ENCODE measurements at regions not wholly inside any gene's neighbourhood (a gene's known extent, or its start where the extent isn't known, plus 50 kb on each side); places are given as distances from the start of the nearest gene placed in this dataset.

DNA sequence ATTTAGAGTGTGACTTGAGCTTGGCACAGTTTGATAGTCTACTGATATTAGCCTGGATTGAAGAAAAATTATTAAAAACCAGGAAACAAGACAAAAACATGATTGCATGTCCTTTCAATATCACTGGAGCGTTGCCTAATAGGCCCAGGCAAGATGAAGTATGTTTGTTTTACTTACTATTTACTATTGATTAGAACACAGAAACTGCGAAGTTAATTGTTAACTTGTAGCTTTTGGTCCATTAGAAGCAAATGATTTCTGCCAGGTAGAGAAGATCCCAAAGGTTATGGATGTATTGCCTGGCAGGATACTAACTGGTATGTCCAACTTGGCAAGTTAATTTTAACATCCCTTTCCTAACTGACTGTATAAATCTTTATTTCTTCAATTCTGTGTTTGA, 268.9 kb downstream of the ETNK1 start (continued):
- TF ChIP-seq, protein P1, sequence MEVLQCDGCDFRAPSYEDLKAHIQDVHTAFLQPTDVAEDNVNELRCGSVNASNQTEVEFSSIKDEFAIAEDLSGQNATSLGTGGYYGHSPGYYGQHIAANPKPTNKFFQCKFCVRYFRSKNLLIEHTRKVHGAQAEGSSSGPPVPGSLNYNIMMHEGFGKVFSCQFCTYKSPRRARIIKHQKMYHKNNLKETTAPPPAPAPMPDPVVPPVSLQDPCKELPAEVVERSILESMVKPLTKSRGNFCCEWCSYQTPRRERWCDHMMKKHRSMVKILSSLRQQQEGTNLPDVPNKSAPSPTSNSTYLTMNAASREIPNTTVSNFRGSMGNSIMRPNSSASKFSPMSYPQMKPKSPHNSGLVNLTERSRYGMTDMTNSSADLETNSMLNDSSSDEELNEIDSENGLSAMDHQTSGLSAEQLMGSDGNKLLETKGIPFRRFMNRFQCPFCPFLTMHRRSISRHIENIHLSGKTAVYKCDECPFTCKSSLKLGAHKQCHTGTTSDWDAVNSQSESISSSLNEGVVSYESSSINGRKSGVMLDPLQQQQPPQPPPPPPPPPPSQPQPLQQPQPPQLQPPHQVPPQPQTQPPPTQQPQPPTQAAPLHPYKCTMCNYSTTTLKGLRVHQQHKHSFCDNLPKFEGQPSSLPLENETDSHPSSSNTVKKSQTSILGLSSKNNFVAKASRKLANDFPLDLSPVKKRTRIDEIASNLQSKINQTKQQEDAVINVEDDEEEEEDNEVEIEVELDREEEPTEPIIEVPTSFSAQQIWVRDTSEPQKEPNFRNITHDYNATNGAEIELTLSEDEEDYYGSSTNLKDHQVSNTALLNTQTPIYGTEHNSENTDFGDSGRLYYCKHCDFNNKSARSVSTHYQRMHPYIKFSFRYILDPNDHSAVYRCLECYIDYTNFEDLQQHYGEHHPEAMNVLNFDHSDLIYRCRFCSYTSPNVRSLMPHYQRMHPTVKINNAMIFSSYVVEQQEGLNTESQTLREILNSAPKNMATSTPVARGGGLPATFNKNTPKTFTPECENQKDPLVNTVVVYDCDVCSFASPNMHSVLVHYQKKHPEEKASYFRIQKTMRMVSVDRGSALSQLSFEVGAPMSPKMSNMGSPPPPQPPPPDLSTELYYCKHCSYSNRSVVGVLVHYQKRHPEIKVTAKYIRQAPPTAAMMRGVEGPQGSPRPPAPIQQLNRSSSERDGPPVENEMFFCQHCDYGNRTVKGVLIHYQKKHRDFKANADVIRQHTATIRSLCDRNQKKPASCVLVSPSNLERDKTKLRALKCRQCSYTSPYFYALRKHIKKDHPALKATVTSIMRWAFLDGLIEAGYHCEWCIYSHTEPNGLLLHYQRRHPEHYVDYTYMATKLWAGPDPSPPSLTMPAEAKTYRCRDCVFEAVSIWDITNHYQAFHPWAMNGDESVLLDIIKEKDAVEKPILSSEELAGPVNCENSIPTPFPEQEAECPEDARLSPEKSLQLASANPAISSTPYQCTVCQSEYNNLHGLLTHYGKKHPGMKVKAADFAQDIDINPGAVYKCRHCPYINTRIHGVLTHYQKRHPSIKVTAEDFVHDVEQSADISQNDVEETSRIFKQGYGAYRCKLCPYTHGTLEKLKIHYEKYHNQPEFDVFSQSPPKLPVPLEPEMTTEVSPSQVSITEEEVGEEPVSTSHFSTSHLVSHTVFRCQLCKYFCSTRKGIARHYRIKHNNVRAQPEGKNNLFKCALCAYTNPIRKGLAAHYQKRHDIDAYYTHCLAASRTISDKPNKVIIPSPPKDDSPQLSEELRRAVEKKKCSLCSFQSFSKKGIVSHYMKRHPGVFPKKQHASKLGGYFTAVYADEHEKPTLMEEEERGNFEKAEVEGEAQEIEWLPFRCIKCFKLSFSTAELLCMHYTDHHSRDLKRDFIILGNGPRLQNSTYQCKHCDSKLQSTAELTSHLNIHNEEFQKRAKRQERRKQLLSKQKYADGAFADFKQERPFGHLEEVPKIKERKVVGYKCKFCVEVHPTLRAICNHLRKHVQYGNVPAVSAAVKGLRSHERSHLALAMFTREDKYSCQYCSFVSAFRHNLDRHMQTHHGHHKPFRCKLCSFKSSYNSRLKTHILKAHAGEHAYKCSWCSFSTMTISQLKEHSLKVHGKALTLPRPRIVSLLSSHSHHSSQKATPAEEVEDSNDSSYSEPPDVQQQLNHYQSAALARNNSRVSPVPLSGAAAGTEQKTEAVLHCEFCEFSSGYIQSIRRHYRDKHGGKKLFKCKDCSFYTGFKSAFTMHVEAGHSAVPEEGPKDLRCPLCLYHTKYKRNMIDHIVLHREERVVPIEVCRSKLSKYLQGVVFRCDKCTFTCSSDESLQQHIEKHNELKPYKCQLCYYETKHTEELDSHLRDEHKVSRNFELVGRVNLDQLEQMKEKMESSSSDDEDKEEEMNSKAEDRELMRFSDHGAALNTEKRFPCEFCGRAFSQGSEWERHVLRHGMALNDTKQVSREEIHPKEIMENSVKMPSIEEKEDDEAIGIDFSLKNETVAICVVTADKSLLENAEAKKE (CRISPR knock-in tag; IDR thresholded peaks at IDR 0.05), result no peak
- TF ChIP-seq STAT1 (IDR thresholded peaks at IDR 0.05; ENCODE audit: unreplicated experiment), result no peak
- no peak for TF ChIP-seq ZNF331 (CRISPR knock-in tag; IDR thresholded peaks at IDR 0.05; ENCODE audit: low read depth)
- no peak for TF ChIP-seq JUNB (IDR thresholded peaks at IDR 0.05; ENCODE audit: unreplicated experiment)
- no peak for TF ChIP-seq NANOG (IDR thresholded peaks at IDR 0.05; ENCODE audit: borderline replicate concordance)
- TF ChIP-seq ZNF114 (CRISPR knock-in tag; IDR thresholded peaks at IDR 0.05), result no peak

DNA sequence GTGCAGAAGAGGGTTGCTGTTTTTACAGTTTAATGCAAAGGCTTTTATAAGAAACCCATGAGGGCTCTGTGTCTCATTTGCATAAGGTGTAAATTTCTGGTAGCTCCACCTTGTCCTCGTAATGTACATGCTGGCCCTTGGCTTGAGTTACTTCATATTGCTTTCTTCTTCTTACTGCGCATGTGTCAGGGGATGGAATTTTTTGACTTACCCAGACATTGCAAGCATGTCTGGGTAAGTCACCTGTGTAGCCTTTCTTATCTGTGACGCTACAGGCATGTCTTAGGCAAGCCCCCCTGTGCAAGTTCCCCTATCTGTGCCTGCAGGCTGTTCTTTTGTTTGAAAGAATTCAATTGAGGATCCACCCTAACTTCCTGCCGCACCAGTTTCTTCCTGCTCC, 274.2 kb downstream of the ETNK1 start:
- Histone ChIP-seq H3K4me3 (no peak overlapping the region), H3K36me3 (ENCODE audit: insufficient read depth) (no peaks in the 10 kb centered on the region; the same call in 1 of the 2 replicates), H3K4me1 (ENCODE audit: insufficient read depth) (no peaks in the 10 kb centered on the region), H2AFZ (0 out of 2 replicates have a peak overlapping the region, but pooled peaks have one; percentile 12), H3K27ac (ENCODE audit: low read depth) (no peak overlapping the region), H3K79me2 (replicated peaks; ENCODE audit: insufficient read depth) (no peaks in the 10 kb centered on the region), H3K9me2 (ENCODE audit: insufficient read depth) (peaks cover 4% of the 10 kb centered on the region; the same call in 1 of the 2 replicates), H3K4me2 (no peak overlapping the region), H3F3A (replicated peaks; ENCODE audit: low read depth) (no peaks in the 10 kb centered on the region), H4K20me1 (replicated peaks; ENCODE audit: insufficient read depth) (no peaks in the 10 kb centered on the region), H3K27me3 (ENCODE audit: insufficient read depth) (no peaks in the 10 kb centered on the region)
- no peak overlapping the region for H3K27ac Mint-ChIP-seq
- H3K4me3 Mint-ChIP-seq, result no peak overlapping the region
- no peak for ATAC-seq
- TF ChIP-seq, protein P1 (CRISPR knock-in tag; IDR thresholded peaks at IDR 0.05), result no peak
- TF ChIP-seq CREB1 (CRISPR knock-in tag; IDR thresholded peaks at IDR 0.05; ENCODE audit: low read depth) (no peak), ZNF331 (CRISPR knock-in tag; IDR thresholded peaks at IDR 0.05; ENCODE audit: low read depth) (no peak)
- H3K4me1 Mint-ChIP-seq, result peaks cover 4% of the 10 kb centered on the region
- H3K9me3 Mint-ChIP-seq, result peaks cover 25% of the 10 kb centered on the region
- H3K36me3 Mint-ChIP-seq (ENCODE audit: low read depth), result peaks cover 24% of the 10 kb centered on the region; the same call in 2 of the 3 replicates
- H3K27me3 Mint-ChIP-seq (ENCODE audit: insufficient read depth, low read depth, poor library complexity), result no peaks in the 10 kb centered on the region
- peak; percentile 12 for DNase-seq (ENCODE audit: low spot score)

Measured in GM23338 (cell line).